ENCODE measurements at regions not wholly inside any gene's neighbourhood (a gene's known extent, or its start where the extent isn't known, plus 50 kb on each side); places are given as distances from the start of the nearest gene placed in this dataset.

- DNase-seq: no peak
- H3K4me1 ChIP-seq (ENCODE audit: control insufficient read depth in 1 of 2, insufficient read depth in 2 of 2, low read length in 2 of 2): no peaks in the 10 kb centered on the region
- H3K36me3 ChIP-seq (replicated peaks in 1 of 2; ENCODE audit: control insufficient read depth in 1 of 2, insufficient read depth in 2 of 2, low read length in 2 of 2): no peaks in the 10 kb centered on the region
- Mint-ChIP-seq H3K4me3 (no peak overlapping the region), H3K27ac (no peak overlapping the region), H3K4me1 (no peaks in the 10 kb centered on the region), H3K27me3 (ENCODE audit: low read depth in 3 of 3) (no peaks in the 10 kb centered on the region), H3K9me3 (peaks cover 0 to 6% (median 4%) of the 10 kb centered on the region in 7 donors), H3K36me3 (no peaks in the 10 kb centered on the region)
- H3K9me3 ChIP-seq (replicated peaks in 1 of 2; ENCODE audit: control insufficient read depth in 1 of 2, insufficient read depth in 1 of 2, low read length in 2 of 2): no peaks in the 10 kb centered on the region
- no peak overlapping the region for H3K4me2 ChIP-seq (replicated peaks; ENCODE audit: extremely low read depth, low read length, poor library complexity, severe bottlenecking)
- no peak overlapping the region for H3K4me3 ChIP-seq (replicated peaks in 1 of 3; ENCODE audit: low read depth in 2 of 3, low read length in 3 of 3)
- intact Hi-C loops (cut with micrococcal nuclease): no loop called here
- no peaks in the 10 kb centered on the region for H3K79me2 ChIP-seq (ENCODE audit: insufficient read depth, low read length)
- TF ChIP-seq CTCF (IDR thresholded peaks at IDR 0.05): no peak
- no peaks in the 10 kb centered on the region for H4K20me1 ChIP-seq (ENCODE audit: insufficient read depth, low read length)
- no CpG with 5 or more reads among the region's 2 CpGs for WGBS (ENCODE audit: insufficient coverage)
- H3K9ac ChIP-seq (ENCODE audit: insufficient read depth, low read length, poor library complexity, severe bottlenecking): no peak overlapping the region
- H2AFZ ChIP-seq (ENCODE audit: insufficient read depth, low read depth, low read length, poor library complexity, severe bottlenecking): no peak overlapping the region
- no peaks in the 10 kb centered on the region for H3K27me3 ChIP-seq (ENCODE audit: control insufficient read depth in 2 of 2, insufficient read depth in 2 of 2, low read length in 2 of 2)
- H3K27ac ChIP-seq (ENCODE audit: low read depth in 1 of 2, low read length in 2 of 2): no peak overlapping the region
Observed at GRCh38 chr4:97116511-97116910, 1026.8 kb downstream of the STPG2 start.

DNA sequence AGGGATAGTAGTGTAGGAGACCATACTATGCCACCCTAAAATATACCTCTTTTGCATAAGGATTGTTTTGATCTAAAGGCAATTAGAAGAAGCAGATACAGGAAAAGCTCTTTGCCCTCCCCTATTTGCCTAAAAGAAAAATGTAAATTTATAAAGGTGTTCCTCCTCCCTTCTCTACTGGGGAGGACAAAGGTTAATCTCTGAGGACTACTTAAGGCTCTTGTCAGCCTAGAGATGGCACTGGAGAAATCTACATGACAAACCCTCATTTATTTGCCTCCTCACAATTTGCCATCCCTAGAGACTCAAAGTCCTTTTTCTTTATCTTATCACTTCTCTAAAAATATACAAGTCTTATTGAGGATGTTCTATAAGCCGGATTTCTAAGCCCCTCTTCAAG is 1021.8 kb downstream of the STPG2 start:
- no peak for TF ChIP-seq CTCF (IDR thresholded peaks at IDR 0.05)
- H3K4me1 Mint-ChIP-seq: no peaks in the 10 kb centered on the region
- Histone ChIP-seq H3K4me3 (replicated peaks in 1 of 3; ENCODE audit: low read depth in 2 of 3, low read length in 3 of 3) (no peak overlapping the region), H3K36me3 (replicated peaks in 1 of 2; ENCODE audit: control insufficient read depth in 1 of 2, insufficient read depth in 2 of 2, low read length in 2 of 2) (no peaks in the 10 kb centered on the region), H3K27me3 (ENCODE audit: control insufficient read depth in 2 of 2, insufficient read depth in 2 of 2, low read length in 2 of 2) (no peaks in the 10 kb centered on the region), H3K4me1 (ENCODE audit: control insufficient read depth in 1 of 2, insufficient read depth in 2 of 2, low read length in 2 of 2) (no peaks in the 10 kb centered on the region), H2AFZ (ENCODE audit: insufficient read depth, low read depth, low read length, poor library complexity, severe bottlenecking) (no peak overlapping the region), H4K20me1 (ENCODE audit: insufficient read depth, low read length) (no peaks in the 10 kb centered on the region), H3K79me2 (ENCODE audit: insufficient read depth, low read length) (no peaks in the 10 kb centered on the region), H3K27ac (ENCODE audit: low read depth in 1 of 2, low read length in 2 of 2) (no peak overlapping the region), H3K9me3 (replicated peaks in 1 of 2; ENCODE audit: control insufficient read depth in 1 of 2, insufficient read depth in 1 of 2, low read length in 2 of 2) (peaks cover 10 to 15% of the 10 kb centered on the region in 2 donors), H3K9ac (ENCODE audit: insufficient read depth, low read length, poor library complexity, severe bottlenecking) (no peak overlapping the region), H3K4me2 (replicated peaks; ENCODE audit: extremely low read depth, low read length, poor library complexity, severe bottlenecking) (no peak overlapping the region)
- no CpG with 5 or more reads among the region's 1 CpG for WGBS (ENCODE audit: insufficient coverage)
- no peak overlapping the region for H3K27ac Mint-ChIP-seq
- peaks cover 3 to 14% (median 10%) of the 10 kb centered on the region in 7 donors for H3K9me3 Mint-ChIP-seq
- H3K27me3 Mint-ChIP-seq (ENCODE audit: low read depth in 3 of 3): no peaks in the 10 kb centered on the region
- intact Hi-C loops (cut with micrococcal nuclease): no loop called here
- H3K4me3 Mint-ChIP-seq: no peak overlapping the region
- no peaks in the 10 kb centered on the region for H3K36me3 Mint-ChIP-seq
- DNase-seq: no peak
